ENCODE measurements at regions not wholly inside any gene's neighbourhood (a gene's known extent, or its start where the extent isn't known, plus 50 kb on each side); places are given as distances from the start of the nearest gene placed in this dataset.

GRCh38 chr7:85424298-85424697 lies 237.4 kb upstream of the SEMA3D start (continued):
- TF ChIP-seq SIN3A (IDR thresholded peaks at IDR 0.05; ENCODE audit: low read depth) = no peak
- TF ChIP-seq ELF1 (IDR thresholded peaks at IDR 0.05; ENCODE audit: borderline replicate concordance, low read depth) = no peak
- TF ChIP-seq SP1 (IDR thresholded peaks at IDR 0.05; ENCODE audit: low read depth) = no peak
- TF ChIP-seq YY1 (IDR thresholded peaks at IDR 0.05; ENCODE audit: extremely low read depth, insufficient replicate concordance, low read depth, low read length) = no peak
- no peak for TF ChIP-seq ZFX (IDR thresholded peaks at IDR 0.05)

- Histone ChIP-seq H4K20me1 (ENCODE audit: insufficient read depth) (no peaks in the 10 kb centered on the region), H3K79me2 (ENCODE audit: insufficient read depth, low read length) (no peaks in the 10 kb centered on the region), H3K4me1 (ENCODE audit: control insufficient read depth in 1 of 2, insufficient read depth in 2 of 2, low read length in 2 of 2) (no peaks in the 10 kb centered on the region), H3K9ac (ENCODE audit: low read length) (no peak overlapping the region), H3K9me3 (ENCODE audit: control insufficient read depth in 1 of 2, insufficient read depth in 1 of 2, low read depth in 1 of 2, low read length in 2 of 2) (no peaks in the 10 kb centered on the region), H2AFZ (ENCODE audit: low read depth, low read length, poor library complexity, severe bottlenecking) (no peak overlapping the region), H3K27me3 (ENCODE audit: insufficient read depth, low read length) (no peaks in the 10 kb centered on the region), H3K4me2 (ENCODE audit: low read length) (no peak overlapping the region), H3K27ac (ENCODE audit: low read depth, low read length) (no peak overlapping the region), H3K4me3 (replicated peaks in 1 of 2; ENCODE audit: low read depth in 1 of 2, low read length in 2 of 2) (no peak overlapping the region), H3K36me3 (ENCODE audit: control insufficient read depth in 1 of 2, insufficient read depth in 2 of 2, low read length in 2 of 2) (no peaks in the 10 kb centered on the region), H3K9me2 (ENCODE audit: insufficient read depth) (no peaks in the 10 kb centered on the region)
- BruUV-seq (replicated peaks) = no TSS peak
- DNase-seq (ENCODE audit: low read depth, low spot score) = no peak
- ATAC-seq = no peak
- ChIA-PET RAD21 (ENCODE audit: low non-redundant PET in 1 of 2, low total read pairs in 2 of 2, uncharacterized antibody in 2 of 2, unreplicated experiment in 2 of 2) (no interaction called here), POLR2A (no interaction called here), CTCF (no interaction called here)
- intact Hi-C loops (cut with micrococcal nuclease) = no loop called here
- TF ChIP-seq ZFX (IDR thresholded peaks at IDR 0.05) = no peak
- no peak for TF ChIP-seq FOSL1 (IDR thresholded peaks at IDR 0.05; ENCODE audit: low read depth)
- no peak for TF ChIP-seq ATF3 (IDR thresholded peaks at IDR 0.05)
- no peak for TF ChIP-seq ZNF274 (IDR thresholded peaks at IDR 0.05; ENCODE audit: low read depth, low read length)
- TF ChIP-seq EZH2phosphoT487 (IDR thresholded peaks at IDR 0.05; ENCODE audit: borderline replicate concordance) = no peak
- no peak for TF ChIP-seq REST (IDR thresholded peaks at IDR 0.05; ENCODE audit: low read depth)
- TF ChIP-seq MAX (IDR thresholded peaks at IDR 0.05) = no peak
- no peak for TF ChIP-seq EGR1 (IDR thresholded peaks at IDR 0.05; ENCODE audit: low read depth)
- no peak for TF ChIP-seq CEBPB (IDR thresholded peaks at IDR 0.05; ENCODE audit: low read depth)
- TF ChIP-seq ELF1 (IDR thresholded peaks at IDR 0.05; ENCODE audit: borderline replicate concordance, low read depth) = no peak
- no peak for TF ChIP-seq RAD21 (IDR thresholded peaks at IDR 0.05; ENCODE audit: low read depth)
- TF ChIP-seq TCF7L2 (IDR thresholded peaks at IDR 0.05; ENCODE audit: borderline replicate concordance, extremely low read depth, insufficient read depth, insufficient read length) = no peak
- TF ChIP-seq CTCF (IDR thresholded peaks at IDR 0.05 in 2 of 3, conservative IDR thresholded peaks at IDR 0.05 in 1 of 3; ENCODE audit: borderline replicate concordance in 1 of 3, insufficient read depth in 1 of 3, low read depth in 2 of 3, low read length in 2 of 3) = no peak
- TF ChIP-seq SRF (IDR thresholded peaks at IDR 0.05; ENCODE audit: low read depth) = no peak
- TF ChIP-seq SIN3A (IDR thresholded peaks at IDR 0.05; ENCODE audit: low read depth) = no peak
- TF ChIP-seq POLR2AphosphoS5 (IDR thresholded peaks at IDR 0.05; ENCODE audit: low read depth, low read length) = no peak
Observed at GRCh38 chr7:85423209-85423895, 236.5 kb upstream of the SEMA3D start.
